HG03354 (cell line): ENCODE measurements at regions not wholly inside any gene's neighbourhood (a gene's known extent, or its start where the extent isn't known, plus 50 kb on each side); places are given as distances from the start of the nearest gene placed in this dataset.

Source experiments
- ATAC-seq: cut with Tn5 transposase; IDR thresholded peaks from one replicate; pipeline ENCODE4 v1.9.1; 2021; ENCODE audit warnings: mild to moderate bottlenecking; ENCODE audit not compliant: unreplicated experiment, poor library complexity, severe bottlenecking

DNA sequence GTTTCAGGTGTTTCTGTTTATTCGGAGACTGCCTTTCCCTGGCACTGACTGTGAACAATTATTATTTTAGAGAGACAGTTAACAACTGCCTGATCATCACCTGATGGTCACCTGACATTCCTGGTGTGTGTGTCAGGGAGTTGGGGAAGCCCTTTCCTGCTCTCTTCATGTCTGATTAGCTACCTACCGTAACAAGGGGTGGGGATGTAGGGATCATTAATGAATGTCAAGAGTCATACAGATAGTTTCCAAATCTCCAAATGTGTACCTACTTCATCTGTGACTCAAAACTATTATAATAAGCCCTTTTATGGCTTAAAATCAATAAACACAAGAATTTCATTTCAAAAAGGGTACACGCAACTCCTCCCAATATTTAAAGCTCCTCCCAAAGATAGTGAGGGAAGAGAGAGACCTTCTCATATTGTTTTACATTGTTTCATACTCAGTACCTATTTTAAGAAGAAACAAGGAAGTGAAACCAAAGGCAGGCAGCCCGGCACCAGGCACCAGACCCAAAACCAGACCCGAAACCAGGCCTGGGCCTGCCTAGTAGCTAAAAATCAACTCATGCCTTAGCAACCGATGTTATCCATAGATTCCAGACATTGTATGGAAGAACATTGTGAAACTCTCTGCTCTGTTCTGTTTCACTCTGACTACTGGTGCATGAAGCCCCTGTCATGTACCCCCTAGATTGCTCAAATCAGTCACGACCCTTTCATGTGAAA is 844.9 kb upstream of the ALCAM start:
- ATAC-seq: peak; percentile 67

- ATAC-seq: peak; percentile 23
Measured at GRCh38 chr3:104523136-104523535, 843.6 kb upstream of the ALCAM start.

DNA sequence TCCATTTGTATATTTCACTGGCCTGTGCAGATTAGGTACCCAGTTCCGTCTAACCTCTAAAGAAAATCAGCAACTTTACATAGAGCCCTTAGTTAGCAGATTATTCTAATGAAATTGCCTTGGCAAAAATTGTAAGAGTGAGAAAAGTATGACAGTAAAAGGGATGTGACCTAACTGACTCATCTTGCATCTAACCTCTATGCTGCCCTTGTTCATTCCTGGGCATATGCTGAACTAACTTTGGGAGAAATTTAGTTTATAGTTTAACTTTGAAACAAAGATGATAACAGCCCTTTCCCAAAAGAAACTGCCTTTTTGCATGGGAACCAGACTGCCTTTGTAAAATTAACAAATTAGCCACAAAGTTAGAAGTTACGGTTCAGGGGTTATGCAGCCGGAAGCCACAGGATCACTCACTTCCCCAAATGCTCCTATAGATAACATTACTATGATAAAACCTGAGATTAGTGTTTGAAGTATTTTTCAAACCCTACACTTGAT is 839.8 kb upstream of the ALCAM start:
- peak; percentile 88 for ATAC-seq

GRCh38 chr3:104530934-104531333 is 835.8 kb upstream of the ALCAM start:
- ATAC-seq: no peak

DNA sequence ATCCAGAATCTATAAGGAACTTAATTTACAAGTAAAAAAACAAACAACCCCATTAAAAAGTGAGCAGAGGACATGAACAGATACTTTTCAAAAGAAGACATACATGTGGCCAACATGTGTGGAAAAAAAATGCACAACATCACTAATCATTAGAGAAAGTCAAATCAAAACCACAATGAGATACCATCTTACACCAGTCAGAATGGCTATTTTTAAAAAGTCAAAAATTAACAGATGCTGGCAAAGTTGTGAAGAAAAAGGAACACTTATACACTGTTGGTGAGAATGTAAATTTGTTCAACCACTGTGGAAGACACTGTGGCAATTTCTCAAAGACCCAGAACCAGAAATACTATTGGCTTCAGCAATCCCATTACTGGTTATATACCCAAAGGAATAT is 830.0 kb upstream of the ALCAM start:
- no peak for ATAC-seq

GRCh38 chr3:104537323-104537722 is 829.4 kb upstream of the ALCAM start:
- no peak for ATAC-seq

- no peak for ATAC-seq
Measured at GRCh38 chr3:104546301-104546700, 820.4 kb upstream of the ALCAM start.

DNA sequence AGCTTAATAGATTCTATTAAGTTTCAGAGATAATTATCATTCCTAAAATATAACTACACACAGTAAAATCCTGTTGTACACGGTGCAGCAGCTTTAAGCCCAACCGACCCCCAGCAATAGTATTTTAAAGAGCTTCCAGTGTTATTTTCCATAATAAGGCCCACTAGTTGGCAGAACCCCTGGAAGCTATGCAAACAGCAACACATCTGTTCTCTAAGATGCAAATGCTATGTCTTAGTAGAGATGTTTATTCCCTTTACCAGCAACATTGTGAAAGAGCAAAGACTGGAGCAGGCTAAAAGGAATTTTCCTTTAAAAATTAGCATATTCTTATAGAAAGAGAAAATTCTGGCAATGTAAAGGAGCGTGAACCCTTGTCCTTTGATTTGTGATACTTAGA is 819.7 kb upstream of the ALCAM start:
- ATAC-seq: no peak

DNA sequence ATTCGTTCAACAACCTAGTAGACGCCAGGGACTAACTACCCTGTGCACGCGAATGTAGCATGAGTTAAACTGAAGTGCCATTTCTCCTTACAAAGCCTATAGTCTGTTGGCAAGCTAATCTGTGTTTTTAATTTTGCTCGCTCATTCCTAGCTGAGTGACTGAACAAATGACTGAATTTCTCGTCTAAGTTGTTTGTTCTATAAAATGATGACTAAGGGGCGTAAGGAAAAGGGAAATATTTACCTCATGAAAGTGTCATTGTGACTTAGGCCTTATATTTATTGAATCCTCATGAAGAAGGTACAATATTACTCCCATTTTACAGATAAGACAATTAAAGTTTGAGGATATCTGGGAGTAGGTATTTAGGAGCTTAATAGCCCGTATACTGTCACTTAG is 818.3 kb upstream of the ALCAM start:
- ATAC-seq: no peak

GRCh38 chr3:104549099-104549714 is 817.5 kb upstream of the ALCAM start:
- ATAC-seq: no peak

DNA sequence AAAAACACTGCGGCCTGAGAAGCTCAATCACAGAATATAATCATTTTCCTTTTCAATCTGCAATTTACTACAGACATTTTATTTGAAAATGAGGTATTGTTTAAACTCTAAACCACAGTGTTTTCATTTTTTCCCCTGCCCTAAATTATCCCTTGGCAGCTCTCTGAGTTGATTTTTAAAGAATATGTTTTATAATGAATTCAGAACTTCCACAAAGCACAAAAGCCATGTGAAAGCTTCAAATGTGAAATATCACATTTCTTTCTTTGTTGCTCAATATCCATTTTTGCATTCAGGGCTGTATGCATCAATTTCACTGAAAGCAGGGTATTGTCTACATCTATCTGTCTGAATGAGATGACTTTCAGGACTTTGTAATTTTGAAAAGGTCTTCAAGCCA is 813.6 kb upstream of the ALCAM start:
- ATAC-seq: no peak

DNA sequence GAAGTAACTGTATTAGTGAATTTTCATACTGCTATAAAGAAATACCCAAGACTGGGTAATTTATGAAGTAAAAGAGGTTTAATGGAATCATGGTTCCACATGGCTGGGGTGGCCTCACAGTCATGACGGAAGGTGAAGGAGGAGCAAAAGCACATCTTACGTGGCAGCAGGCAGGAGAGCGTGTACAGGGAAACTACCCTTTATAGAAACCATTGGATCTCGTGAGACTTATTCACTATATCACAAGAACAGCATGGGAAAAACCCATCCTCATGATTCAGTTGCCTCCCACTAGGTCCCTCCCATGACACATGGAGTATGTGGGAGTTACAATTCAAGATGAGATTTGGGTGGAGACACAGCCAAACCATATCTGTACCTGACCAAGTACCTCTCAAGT is 812.3 kb upstream of the ALCAM start:
- ATAC-seq: no peak

GRCh38 chr3:104555728-104556127 is 811.0 kb upstream of the ALCAM start:
- ATAC-seq: no peak

DNA sequence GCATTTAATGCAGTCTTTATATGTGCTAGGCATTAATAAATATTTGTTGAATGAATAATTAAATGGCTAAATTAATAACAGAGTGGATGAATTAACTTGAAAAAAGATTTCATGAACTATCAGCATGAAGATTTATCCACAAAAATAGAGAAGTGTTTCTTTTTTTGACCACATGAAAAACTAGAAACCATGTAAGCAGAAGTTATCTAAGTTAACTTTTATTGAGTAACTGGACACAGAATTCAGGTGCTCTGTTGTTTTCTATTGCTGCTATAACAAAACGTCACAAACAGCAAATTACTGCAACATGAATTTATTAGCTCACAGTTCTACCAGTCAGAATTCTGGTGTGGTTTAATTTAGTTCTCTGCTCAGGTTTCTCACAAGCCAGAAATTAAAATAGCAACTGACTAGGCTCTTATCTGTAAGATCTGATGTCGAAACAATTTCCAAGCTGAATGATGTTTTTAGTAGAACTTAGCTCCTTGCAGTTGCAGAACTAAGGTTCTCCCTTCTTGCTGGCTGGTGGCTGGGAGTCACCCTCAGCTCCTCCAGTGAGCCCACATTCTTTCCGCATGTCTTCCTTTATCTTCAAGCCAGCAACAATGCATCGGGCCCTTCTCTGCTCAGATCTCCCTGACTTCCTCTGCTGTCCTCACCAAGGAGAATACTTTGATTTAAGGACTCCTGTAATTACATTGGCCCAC is 810.2 kb upstream of the ALCAM start:
- ATAC-seq: peak; percentile 70

- no peak for ATAC-seq
Measured at GRCh38 chr3:104561324-104561723, 805.4 kb upstream of the ALCAM start.

DNA sequence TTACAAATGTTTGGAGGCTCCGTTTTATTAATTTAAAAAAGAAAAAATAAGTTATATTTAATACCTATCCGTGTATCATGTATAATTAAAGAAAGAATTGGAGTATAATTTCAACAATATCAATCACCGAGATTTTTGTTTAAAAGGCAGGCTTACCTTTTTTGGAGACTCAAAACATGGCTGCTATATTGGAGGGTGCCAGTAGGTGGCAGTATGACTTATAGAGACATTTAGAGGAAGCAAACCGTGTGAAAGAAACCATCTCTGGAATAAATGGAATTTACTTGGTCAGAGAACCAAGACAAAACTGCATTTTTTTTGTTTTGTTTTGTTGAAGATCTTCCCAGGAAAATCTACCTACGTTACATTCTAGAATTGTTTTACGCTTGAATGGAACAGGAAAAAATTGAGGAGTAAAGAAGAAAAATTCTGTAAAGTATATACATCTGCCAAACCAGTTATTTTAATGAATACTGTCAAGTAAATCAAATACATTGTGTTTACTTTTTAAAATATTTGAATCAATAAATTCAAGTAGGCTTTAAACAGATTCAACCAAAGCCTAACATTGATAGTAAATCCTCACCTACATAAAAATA is 802.6 kb upstream of the ALCAM start:
- ATAC-seq: no peak

DNA sequence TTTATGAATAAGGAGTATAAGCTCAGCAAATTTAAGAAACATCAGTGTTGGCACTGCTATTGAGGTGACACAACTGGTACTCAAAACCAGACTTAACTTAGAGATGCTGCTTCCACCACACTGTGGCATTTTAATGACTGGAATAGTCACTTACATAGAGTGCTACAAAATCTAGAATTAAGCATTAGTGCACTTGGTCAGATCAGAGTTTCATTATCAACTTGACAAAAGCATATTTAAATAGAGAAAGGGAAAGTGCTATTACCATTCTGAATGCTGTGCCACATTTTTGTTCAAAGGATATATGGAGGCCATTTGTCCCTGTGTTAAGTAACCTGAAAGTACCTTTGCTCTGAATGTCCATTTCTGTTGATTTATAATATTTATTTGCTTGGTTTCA is 800.7 kb upstream of the ALCAM start:
- ATAC-seq: no peak

GRCh38 chr3:104575634-104576033 is 791.1 kb upstream of the ALCAM start:
- no peak for ATAC-seq

DNA sequence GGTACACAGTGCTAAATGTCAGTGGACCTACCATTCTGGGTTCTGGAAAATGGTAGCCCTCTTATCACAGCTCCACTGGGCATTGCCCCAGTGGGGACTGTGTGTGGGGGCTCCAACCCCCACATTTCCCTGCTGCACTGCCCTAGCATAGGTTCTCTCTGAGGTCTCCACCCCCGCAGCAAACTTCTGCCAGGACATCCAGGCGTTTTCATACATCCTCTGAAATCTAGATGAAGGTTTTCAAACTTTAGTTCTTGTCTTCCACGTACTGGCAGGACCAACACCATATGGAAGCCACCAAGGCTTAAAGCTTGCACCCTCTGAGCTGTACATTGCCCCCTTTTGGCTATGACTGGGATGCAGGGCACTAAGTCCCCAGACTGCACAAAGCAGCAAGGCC is 788.2 kb upstream of the ALCAM start:
- no peak for ATAC-seq

DNA sequence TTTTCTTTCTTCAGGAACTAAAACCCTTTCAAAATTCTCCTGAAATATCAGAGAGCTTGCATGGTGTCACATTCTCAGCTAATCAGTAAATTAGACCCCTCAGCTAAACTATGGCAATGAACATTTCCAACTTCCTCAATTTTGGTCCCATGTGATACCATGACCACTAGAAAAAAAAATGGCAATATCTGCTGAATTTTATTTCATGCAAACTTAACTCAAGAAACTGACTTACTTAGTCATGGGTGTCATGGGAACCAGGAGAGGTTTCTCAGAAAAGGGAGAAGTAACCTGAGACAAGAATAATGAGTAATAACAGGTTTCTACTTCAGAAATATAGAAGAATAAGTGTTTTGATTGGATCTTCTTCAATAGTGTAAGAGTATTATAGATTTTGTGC is 784.6 kb upstream of the ALCAM start:
- no peak for ATAC-seq

- no peak for ATAC-seq
Measured at GRCh38 chr3:104584682-104585081, 782.0 kb upstream of the ALCAM start.
